Heart left ventricle (tissue), 16 donors: ENCODE measurements at regions not wholly inside any gene's neighbourhood (a gene's known extent, or its start where the extent isn't known, plus 50 kb on each side); places are given as distances from the start of the nearest gene placed in this dataset.
"Not testable (repeated sequence)": the region's sequence is repeated elsewhere in the genome, so short reads cannot be mapped to it uniquely, and the experiment has no call there.

ENCODE experiments used
- ATAC-seq, 4 donors: fragments of 200-7000 bp; cut with Tn5 transposase; one replicate each; pipeline ENCODE4 v1.9.1; 2020 to 2022; ENCODE audit warnings: moderate library complexity in 4 of 4, mild to moderate bottlenecking in 3 of 4, moderate number of reproducible peaks in 1 of 4
- DNase-seq, 5 donors: peaks; one replicate each; pipeline ENCODE4 v3.0.0-alpha.2; 2020
- H3K27ac ChIP-seq, 12 donors: fragments of 200-600 bp; sonication (generic) in 4 of 12; one replicate each; pipeline versions ENCODE4 v1.5.0 to v1.8.0; 2016 to 2022; ENCODE audit warnings: mild to moderate bottlenecking in 2 of 12
- H3K27me3 ChIP-seq, 9 donors: fragments of 200-600 bp; sonication (generic) in 2 of 9; one replicate each; pipeline versions ENCODE4 v1.5.1 to v1.8.0; 2016 to 2022; ENCODE audit warnings: mild to moderate bottlenecking in 3 of 9
- H3K36me3 ChIP-seq, 9 donors: fragments of 200-600 bp; sonication (generic) in 2 of 9; one replicate each; pipeline versions ENCODE4 v1.5.0 to v1.8.0; 2018 to 2022; ENCODE audit warnings: mild to moderate bottlenecking in 2 of 9
- H3K4me1 ChIP-seq, 12 donors: fragments of 200-600 bp; sonication (generic) in 4 of 12; one replicate each; pipeline versions ENCODE4 v1.5.0 to v1.8.0; 2016 to 2022; ENCODE audit warnings: mild to moderate bottlenecking in 3 of 12
- H3K4me3 ChIP-seq, 12 donors: fragments of 200-600 bp; sonication (generic) in 4 of 12; one replicate each; pipeline versions ENCODE4 v1.5.0 to v1.8.0; 2017 to 2022; ENCODE audit warnings: mild to moderate bottlenecking in 9 of 12, moderate library complexity in 4 of 12
- H3K9me3 ChIP-seq, 12 donors: fragments of 200-600 bp; sonication (generic) in 4 of 12; one replicate each; pipeline versions ENCODE4 v1.5.0 to v1.8.0; 2016 to 2022; ENCODE audit warnings: mild to moderate bottlenecking in 1 of 12
- POLR2A ChIP-seq, 2 donors: fragments of 450-650 bp; IDR thresholded peaks; one replicate each; pipeline ENCODE4 v1.6.1; 2017; ENCODE audit warnings: antibody characterized with exemption in 2 of 2, mild to moderate bottlenecking in 2 of 2, moderate library complexity in 2 of 2
- WGBS, 4 donors: extraction: QIAGEN DNeasy Blood & Tissue Kit in 2 of 4; methylation state at CpG; one replicate each; pipeline versions ENCODE4 v1.1.5 to v1.1.7; 2013 to 2018; 5-methylcytosine and 5-hydroxymethylcytosine counted together
- intact Hi-C, 10 donors: fragments of 100-400 bp; cut with DNase I; formaldehyde crosslinking; loops; one replicate each; pipeline versions ENCODE4 v1.11.1 to v1.14.2; 2022
- TF ChIP-seq, protein P1 (sequence below), 12 donors: fragments of 200-600 bp; sonication (generic) in 4 of 12; IDR thresholded peaks; one replicate each; pipeline versions ENCODE4 v1.5.0 to v1.8.0; 2018 to 2022; ENCODE audit warnings: antibody characterized with exemption in 12 of 12, mild to moderate bottlenecking in 5 of 12
- donor health status: ischemic (EF 13 %, LVEDD 7.1; RV severe dilation, severe dysfunction).
- donor health status: healthy with polysubstance abuse.
- donor health status: DM: no; HTN: yes; CAD: no.
- donor health status: DM: no; HTN: no; CAD: no.
- donor health status: ischemic (EF 25% LVEDD 6.9; RV normal size, moderate dysfunction).
- donor health status: ischemic (EF 25% LVEDD 5.7; RV mildly dilated, moderate dysfunction).
- donor health status: healthy.
- donor health status: DM: yes; HTN: yes; CAD: no.
- donor health status: ischemic (EF 35%, LVEDD 5.7; RV mildly dilated, moderate dysfunction).
- donor health status: nonischemic (EF 11% LVEDD 7.7; RV severe dilation, severe dysfunction).
- donor health status: DM: yes; HTN: yes; CAD: no.
- donor health status: PGD.
- donor health status: ischemic (EF 29% LVEDD 5.4; RV normal size, mild dysfunction).
- donor health status: nonischemic (EF 23%, LVEDD 6.1; RV moderate dilation, normal function).

GRCh38 chr16:10280262-10281170 is 98.3 kb upstream of the GRIN2A start:
- peaks cover 0 to 7% (median 0%) of the 10 kb centered on the region in 12 donors for H3K9me3 ChIP-seq
- intact Hi-C loops, result no loop called here
- no peaks in the 10 kb centered on the region for H3K4me1 ChIP-seq
- ATAC-seq, result no peak
- no peaks in the 10 kb centered on the region for H3K36me3 ChIP-seq
- H3K4me3 ChIP-seq, result no peak overlapping the region
- H3K27ac ChIP-seq, result no peak overlapping the region
- H3K27me3 ChIP-seq, result no peaks in the 10 kb centered on the region
- DNase-seq, result no peak
- TF ChIP-seq, protein P1, sequence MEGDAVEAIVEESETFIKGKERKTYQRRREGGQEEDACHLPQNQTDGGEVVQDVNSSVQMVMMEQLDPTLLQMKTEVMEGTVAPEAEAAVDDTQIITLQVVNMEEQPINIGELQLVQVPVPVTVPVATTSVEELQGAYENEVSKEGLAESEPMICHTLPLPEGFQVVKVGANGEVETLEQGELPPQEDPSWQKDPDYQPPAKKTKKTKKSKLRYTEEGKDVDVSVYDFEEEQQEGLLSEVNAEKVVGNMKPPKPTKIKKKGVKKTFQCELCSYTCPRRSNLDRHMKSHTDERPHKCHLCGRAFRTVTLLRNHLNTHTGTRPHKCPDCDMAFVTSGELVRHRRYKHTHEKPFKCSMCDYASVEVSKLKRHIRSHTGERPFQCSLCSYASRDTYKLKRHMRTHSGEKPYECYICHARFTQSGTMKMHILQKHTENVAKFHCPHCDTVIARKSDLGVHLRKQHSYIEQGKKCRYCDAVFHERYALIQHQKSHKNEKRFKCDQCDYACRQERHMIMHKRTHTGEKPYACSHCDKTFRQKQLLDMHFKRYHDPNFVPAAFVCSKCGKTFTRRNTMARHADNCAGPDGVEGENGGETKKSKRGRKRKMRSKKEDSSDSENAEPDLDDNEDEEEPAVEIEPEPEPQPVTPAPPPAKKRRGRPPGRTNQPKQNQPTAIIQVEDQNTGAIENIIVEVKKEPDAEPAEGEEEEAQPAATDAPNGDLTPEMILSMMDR (IDR thresholded peaks at IDR 0.05), result no peak
- no peak for TF ChIP-seq POLR2A (IDR thresholded peaks at IDR 0.05)
- 46 to 60% (median 57%) methylated on average over 11 of the region's 11 CpGs for WGBS, 4 donors

DNA sequence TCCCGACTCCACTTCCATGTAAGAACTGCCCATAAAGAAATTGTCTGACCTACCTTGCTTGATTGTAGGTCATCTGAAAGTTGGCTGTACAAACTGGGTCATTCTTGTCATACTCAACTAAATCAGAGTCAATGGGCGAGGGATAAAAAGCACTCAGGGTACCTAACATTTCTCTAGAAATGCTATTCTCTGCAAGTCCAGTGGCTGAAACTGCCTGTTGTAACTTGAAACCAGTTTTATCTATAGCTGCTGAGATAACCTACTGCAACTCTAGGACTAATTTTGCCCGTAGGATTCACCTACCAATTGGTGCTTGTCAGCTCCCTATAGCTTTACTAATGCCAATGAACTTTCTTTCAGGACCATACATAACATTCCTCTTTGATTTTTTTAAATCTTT is 100.1 kb upstream of the GRIN2A start:
- intact Hi-C loops, result no loop called here
- no peak for DNase-seq
- TF ChIP-seq POLR2A (IDR thresholded peaks at IDR 0.05), result no peak
- TF ChIP-seq, protein P1 (IDR thresholded peaks at IDR 0.05), result no peak
- Histone ChIP-seq H3K36me3 (no peaks in the 10 kb centered on the region), H3K4me1 (no peaks in the 10 kb centered on the region), H3K27ac (no peak overlapping the region), H3K9me3 (peaks cover 0 to 6% (median 0%) of the 10 kb centered on the region in 12 donors), H3K4me3 (no peak overlapping the region), H3K27me3 (no peaks in the 10 kb centered on the region)
- WGBS, 4 donors, result 49 to 54% (median 51%) methylated on average over 3 of the region's 3 CpGs
- no peak for ATAC-seq

DNA sequence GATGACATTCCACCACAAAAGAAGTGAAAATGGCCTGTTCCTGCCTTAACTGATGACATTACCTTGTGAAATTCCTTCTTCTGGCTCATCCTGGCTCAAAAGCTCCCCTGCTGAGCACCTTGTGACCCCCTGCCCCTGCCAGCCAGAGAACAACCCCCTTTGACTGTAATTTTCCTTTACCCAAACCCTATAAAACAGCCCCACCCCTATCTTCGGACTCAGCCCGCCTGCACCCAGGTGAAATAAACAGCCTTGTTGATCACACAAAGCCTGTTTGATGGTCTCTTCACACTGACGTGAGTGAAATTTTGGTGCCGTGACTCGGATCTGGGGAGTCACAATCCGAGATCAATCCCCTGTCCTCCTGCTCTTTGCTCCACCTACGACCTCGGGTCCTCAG is 101.0 kb upstream of the GRIN2A start:
- H3K27me3 ChIP-seq, ATAC-seq, H3K36me3 ChIP-seq, H3K4me1 ChIP-seq, H3K27ac ChIP-seq, H3K4me3 ChIP-seq, DNase-seq, H3K9me3 ChIP-seq, intact Hi-C loops: not testable (repeated sequence)
- WGBS, 4 donors, result 70 to 82% (median 77%) methylated on average over 8 of the region's 8 CpGs

DNA sequence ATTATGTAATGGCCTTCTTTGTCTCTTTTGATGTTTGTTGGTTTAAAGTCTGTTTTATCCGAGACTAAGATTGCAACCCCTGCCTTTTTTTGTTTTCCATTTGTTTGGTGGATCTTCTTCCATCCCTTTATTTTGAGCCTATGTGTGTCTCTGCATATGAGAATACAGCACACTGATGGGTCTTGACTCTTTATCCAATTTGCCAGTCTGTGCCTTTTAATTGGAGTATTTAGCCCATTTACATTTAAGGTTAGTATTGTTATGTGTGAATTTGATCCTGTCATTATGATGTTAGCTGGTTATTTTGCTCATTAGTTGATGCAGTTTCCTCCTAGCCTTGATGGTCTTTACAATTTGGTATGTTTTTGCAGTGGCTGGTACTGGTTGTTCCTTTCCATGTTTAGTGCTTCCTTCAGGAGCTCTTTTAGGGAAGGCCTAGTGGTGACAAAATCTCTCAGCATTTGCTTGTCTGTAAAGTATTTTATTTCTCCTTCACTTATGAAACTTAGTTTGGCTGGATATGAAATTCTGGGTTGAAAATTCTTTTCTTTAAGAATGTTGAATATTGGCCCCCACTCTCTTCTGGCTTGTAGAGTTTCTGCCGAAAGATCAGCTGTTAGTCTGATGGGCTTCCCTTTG is 95.3 kb upstream of the ATF7IP2 start:
- H3K9me3 ChIP-seq, result peaks cover 0 to 13% (median 0%) of the 10 kb centered on the region in 12 donors
- intact Hi-C loops, H3K27me3 ChIP-seq, H3K27ac ChIP-seq, ATAC-seq, DNase-seq, H3K36me3 ChIP-seq, H3K4me3 ChIP-seq, H3K4me1 ChIP-seq: not testable (repeated sequence)
- WGBS, 4 donors, result 83 to 94% (median 86%) methylated on average over 1 to 2 of the region's 2 CpGs

DNA sequence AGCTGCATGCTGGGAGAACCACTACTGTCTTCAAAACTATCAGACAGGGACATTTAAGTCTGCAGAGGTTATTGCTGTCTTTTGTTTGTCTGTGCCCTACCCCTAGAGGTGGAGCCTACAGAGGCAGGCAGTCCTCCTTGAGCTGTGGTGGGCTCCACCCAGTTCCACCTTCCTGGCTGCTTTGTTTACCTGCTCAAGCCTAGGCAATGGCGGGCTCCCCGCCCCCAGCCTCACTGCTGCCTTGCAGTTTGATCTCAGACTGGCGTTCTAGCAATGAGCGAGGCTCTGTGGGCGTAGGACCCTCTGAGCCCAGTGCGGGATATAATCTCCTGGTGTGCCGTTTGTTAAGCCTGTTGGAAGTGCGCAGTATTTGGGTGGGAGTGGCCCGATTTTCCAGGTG is 93.7 kb upstream of the ATF7IP2 start:
- H3K27ac ChIP-seq, DNase-seq, intact Hi-C loops, H3K4me1 ChIP-seq, ATAC-seq, H3K36me3 ChIP-seq, H3K27me3 ChIP-seq, H3K4me3 ChIP-seq: not testable (repeated sequence)
- WGBS, 4 donors, result 84 to 96% (median 90%) methylated on average over 5 to 9 of the region's 9 CpGs
- H3K9me3 ChIP-seq, result peaks cover 0 to 13% (median 0%) of the 10 kb centered on the region in 12 donors

DNA sequence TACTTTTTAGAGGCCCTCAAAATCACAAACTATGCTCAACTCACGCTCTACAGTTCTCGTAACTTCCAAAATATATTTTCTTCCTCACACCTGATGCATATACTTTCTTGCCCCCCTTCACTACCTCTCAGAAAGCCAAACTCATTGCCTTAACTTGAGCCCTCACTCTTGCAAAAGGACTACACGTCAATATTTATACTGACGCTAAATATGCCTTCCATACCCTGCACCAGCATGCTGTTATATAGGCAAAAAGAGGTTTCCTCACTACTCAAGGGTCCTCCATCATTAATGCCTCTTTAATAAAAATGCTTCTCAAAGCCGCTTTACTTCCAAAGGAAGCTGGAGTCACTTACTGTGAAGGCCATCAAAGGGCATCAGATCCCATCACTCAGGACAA is 92.9 kb upstream of the ATF7IP2 start:
- H3K27ac ChIP-seq, H3K36me3 ChIP-seq, H3K4me1 ChIP-seq, H3K4me3 ChIP-seq, DNase-seq, intact Hi-C loops, H3K27me3 ChIP-seq, ATAC-seq: not testable (repeated sequence)
- 76 to 89% (median 81%) methylated on average over 5 of the region's 5 CpGs for WGBS, 4 donors
- peaks cover 0 to 13% (median 0%) of the 10 kb centered on the region in 12 donors for H3K9me3 ChIP-seq

DNA sequence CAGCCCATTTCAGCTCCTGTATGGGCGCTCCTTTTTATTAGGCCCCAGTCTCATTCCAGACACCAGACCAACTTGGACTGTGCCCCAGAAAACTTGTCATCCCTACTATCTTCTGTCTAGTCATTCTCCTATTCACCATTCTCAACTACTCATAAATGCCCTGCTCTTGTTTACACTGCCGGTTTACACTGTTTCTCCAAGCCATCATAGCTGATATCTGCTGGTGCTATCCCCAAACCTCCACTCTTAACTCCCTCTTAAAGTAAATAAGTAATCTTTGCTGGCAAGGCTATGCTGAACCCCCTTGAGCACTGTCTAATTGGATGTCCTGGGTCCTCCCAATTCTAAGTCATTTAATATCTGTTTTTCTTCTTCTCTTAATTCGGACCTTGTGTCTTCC is 91.7 kb upstream of the ATF7IP2 start:
- H3K9me3 ChIP-seq, result peaks cover 0 to 13% (median 0%) of the 10 kb centered on the region in 12 donors
- H3K4me3 ChIP-seq, H3K4me1 ChIP-seq, intact Hi-C loops, ATAC-seq, H3K27me3 ChIP-seq, H3K27ac ChIP-seq, H3K36me3 ChIP-seq, DNase-seq: not testable (repeated sequence)
- 62 to 88% (median 73%) methylated on average over 3 of the region's 3 CpGs for WGBS, 4 donors
